Heart left ventricle (tissue), 13 donors: ENCODE measurements at regions not wholly inside any gene's neighbourhood (a gene's known extent, or its start where the extent isn't known, plus 50 kb on each side); places are given as distances from the start of the nearest gene placed in this dataset.

ENCODE experiments used
- POLR2A ChIP-seq, 2 donors: fragments of 450-650 bp; IDR thresholded peaks; one replicate each; pipeline ENCODE4 v1.6.1; 2017; ENCODE audit warnings: antibody characterized with exemption in 2 of 2, mild to moderate bottlenecking in 2 of 2, moderate library complexity in 2 of 2
- TF ChIP-seq, protein P1 (sequence below), 12 donors: fragments of 200-600 bp; sonication (generic) in 4 of 12; IDR thresholded peaks; one replicate each; pipeline versions ENCODE4 v1.5.0 to v1.8.0; 2018 to 2022; ENCODE audit warnings: antibody characterized with exemption in 12 of 12, mild to moderate bottlenecking in 5 of 12
- donor health status: ischemic (EF 13 %, LVEDD 7.1; RV severe dilation, severe dysfunction).
- donor health status: DM: no; HTN: yes; CAD: no.
- donor health status: DM: no; HTN: no; CAD: no.
- donor health status: ischemic (EF 25% LVEDD 6.9; RV normal size, moderate dysfunction).
- donor health status: ischemic (EF 25% LVEDD 5.7; RV mildly dilated, moderate dysfunction).
- donor health status: ischemic (EF 35%, LVEDD 5.7; RV mildly dilated, moderate dysfunction).
- donor health status: nonischemic (EF 11% LVEDD 7.7; RV severe dilation, severe dysfunction).
- donor health status: DM: yes; HTN: yes; CAD: no.
- donor health status: PGD.
- donor health status: ischemic (EF 29% LVEDD 5.4; RV normal size, mild dysfunction).
- donor health status: nonischemic (EF 23%, LVEDD 6.1; RV moderate dilation, normal function).

DNA sequence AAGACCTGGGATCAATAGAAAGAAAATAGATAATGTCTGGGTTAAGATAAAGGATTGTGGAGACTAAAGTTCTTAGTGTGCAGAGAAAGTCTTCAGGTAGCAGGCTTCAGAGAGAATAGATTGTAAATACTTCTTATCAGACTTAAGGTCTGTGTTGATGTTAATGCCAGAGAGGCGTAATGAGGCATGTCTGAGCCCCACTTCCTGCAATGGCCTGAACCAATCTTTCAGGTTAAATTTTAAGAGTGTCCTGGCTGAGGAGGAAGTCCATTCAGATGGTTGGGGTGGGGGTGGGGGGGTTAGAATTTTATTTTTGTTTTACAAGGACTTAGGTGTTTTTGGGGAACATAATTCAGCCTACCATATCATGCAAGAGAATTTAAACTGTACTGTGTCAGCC, 129.5 kb downstream of the EVA1A start:
- TF ChIP-seq, protein P1, sequence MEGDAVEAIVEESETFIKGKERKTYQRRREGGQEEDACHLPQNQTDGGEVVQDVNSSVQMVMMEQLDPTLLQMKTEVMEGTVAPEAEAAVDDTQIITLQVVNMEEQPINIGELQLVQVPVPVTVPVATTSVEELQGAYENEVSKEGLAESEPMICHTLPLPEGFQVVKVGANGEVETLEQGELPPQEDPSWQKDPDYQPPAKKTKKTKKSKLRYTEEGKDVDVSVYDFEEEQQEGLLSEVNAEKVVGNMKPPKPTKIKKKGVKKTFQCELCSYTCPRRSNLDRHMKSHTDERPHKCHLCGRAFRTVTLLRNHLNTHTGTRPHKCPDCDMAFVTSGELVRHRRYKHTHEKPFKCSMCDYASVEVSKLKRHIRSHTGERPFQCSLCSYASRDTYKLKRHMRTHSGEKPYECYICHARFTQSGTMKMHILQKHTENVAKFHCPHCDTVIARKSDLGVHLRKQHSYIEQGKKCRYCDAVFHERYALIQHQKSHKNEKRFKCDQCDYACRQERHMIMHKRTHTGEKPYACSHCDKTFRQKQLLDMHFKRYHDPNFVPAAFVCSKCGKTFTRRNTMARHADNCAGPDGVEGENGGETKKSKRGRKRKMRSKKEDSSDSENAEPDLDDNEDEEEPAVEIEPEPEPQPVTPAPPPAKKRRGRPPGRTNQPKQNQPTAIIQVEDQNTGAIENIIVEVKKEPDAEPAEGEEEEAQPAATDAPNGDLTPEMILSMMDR (IDR thresholded peaks at IDR 0.05): no peak
- TF ChIP-seq POLR2A (IDR thresholded peaks at IDR 0.05): no peak
